DND-41 (cell line): ENCODE measurements at regions not wholly inside any gene's neighbourhood (a gene's known extent, or its start where the extent isn't known, plus 50 kb on each side); places are given as distances from the start of the nearest gene placed in this dataset.

Experiments used
- ATAC-seq: fragments of 200-7000 bp; cut with Tn5 transposase; 3 replicates; pipeline ENCODE4 v1.9.1; 2021; ENCODE audit warnings: low read depth; ENCODE audit not compliant: insufficient read depth
- DNase-seq: peaks from one replicate; pipeline ENCODE4 v3.0.0-alpha.2; 2020
- H2AFZ ChIP-seq: 2 replicates; pipeline ENCODE4 v1.6.0; 2012; ENCODE audit warnings: low read depth, low read length
- H3K27ac ChIP-seq: 2 replicates; pipeline ENCODE4 v1.5.1; 2012; ENCODE audit warnings: low read length, inconsistent platforms
- H3K27me3 ChIP-seq: fragments of 200-600 bp; sonication (generic); 2 replicates; pipeline ENCODE4 v1.6.0; 2012; ENCODE audit warnings: low read length, mild to moderate bottlenecking, inconsistent platforms; ENCODE audit not compliant: insufficient read depth, poor library complexity
- H3K36me3 ChIP-seq: 2 replicates; pipeline ENCODE4 v1.5.1; 2012; ENCODE audit warnings: low read length, inconsistent platforms; ENCODE audit not compliant: insufficient read depth
- H3K4me1 ChIP-seq: 2 replicates; pipeline ENCODE4 v1.5.1; 2012; ENCODE audit warnings: mild to moderate bottlenecking, low read length; ENCODE audit not compliant: insufficient read depth
- H3K4me2 ChIP-seq: 2 replicates; pipeline ENCODE4 v1.6.0; 2012; ENCODE audit warnings: mild to moderate bottlenecking, moderate library complexity, low read length, inconsistent platforms; ENCODE audit not compliant: insufficient read depth
- H3K4me3 ChIP-seq, 2 experiments: fragments of 200-600 bp in 1 of 2; shearing (Covaris generic) in 1 of 2; 2 replicates each; pipeline ENCODE4 v1.5.1; 2012 to 2016; ENCODE audit warnings: inconsistent platforms in 2 of 2, low read length in 2 of 2, mild to moderate bottlenecking in 2 of 2, low read depth in 1 of 2, moderate library complexity in 1 of 2
- H3K79me2 ChIP-seq: 2 replicates; pipeline ENCODE4 v1.6.0; 2012; ENCODE audit warnings: low read length, inconsistent platforms; ENCODE audit not compliant: insufficient read depth
- H3K9ac ChIP-seq: 2 replicates; pipeline ENCODE4 v1.6.0; 2012; ENCODE audit warnings: low read depth, mild to moderate bottlenecking, inconsistent platforms, low read length, moderate library complexity
- H3K9me3 ChIP-seq: 2 replicates; pipeline ENCODE4 v1.5.1; 2012; ENCODE audit warnings: low read length, moderate library complexity, mild to moderate bottlenecking, inconsistent platforms; ENCODE audit not compliant: insufficient read depth, severe bottlenecking
- H4K20me1 ChIP-seq: 2 replicates; pipeline ENCODE4 v1.6.0; 2012; ENCODE audit warnings: low read length; ENCODE audit not compliant: insufficient read depth
- EZH2 ChIP-seq: IDR thresholded peaks from 3 replicates; pipeline ENCODE4 v1.6.1; 2012; ENCODE audit warnings: borderline replicate concordance, low read depth, mild to moderate bottlenecking, moderate library complexity, low read length, inconsistent platforms; ENCODE audit not compliant: severe bottlenecking
- TF ChIP-seq, protein P1 (sequence below): IDR thresholded peaks from 2 replicates; pipeline ENCODE4 v1.5.1; 2012; ENCODE audit warnings: borderline replicate concordance, low read length, moderate library complexity, mild to moderate bottlenecking; ENCODE audit not compliant: poor library complexity, severe bottlenecking; ENCODE audit errors: extremely low read depth

DNA sequence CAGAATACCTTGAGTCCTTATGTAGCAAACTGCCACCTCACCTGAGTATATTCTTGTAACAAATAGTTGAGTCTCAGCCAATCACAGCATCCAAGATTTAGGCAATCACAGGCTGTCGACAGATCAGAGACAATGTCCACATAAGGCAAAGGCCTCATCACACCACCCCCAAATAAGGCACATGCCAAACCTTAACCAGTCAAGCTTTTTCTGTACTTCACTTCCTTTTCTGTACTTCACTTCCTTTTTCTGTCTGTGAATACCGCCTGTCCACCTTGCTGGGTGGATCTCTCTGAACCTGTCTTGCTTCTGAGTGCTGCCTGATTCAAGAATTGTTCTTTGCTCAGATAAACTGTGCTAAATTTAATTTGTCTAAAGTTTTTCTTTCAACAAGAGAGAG is 210.4 kb upstream of the N4BP1 start:
- TF ChIP-seq EZH2: no peak
- TF ChIP-seq, protein P1, sequence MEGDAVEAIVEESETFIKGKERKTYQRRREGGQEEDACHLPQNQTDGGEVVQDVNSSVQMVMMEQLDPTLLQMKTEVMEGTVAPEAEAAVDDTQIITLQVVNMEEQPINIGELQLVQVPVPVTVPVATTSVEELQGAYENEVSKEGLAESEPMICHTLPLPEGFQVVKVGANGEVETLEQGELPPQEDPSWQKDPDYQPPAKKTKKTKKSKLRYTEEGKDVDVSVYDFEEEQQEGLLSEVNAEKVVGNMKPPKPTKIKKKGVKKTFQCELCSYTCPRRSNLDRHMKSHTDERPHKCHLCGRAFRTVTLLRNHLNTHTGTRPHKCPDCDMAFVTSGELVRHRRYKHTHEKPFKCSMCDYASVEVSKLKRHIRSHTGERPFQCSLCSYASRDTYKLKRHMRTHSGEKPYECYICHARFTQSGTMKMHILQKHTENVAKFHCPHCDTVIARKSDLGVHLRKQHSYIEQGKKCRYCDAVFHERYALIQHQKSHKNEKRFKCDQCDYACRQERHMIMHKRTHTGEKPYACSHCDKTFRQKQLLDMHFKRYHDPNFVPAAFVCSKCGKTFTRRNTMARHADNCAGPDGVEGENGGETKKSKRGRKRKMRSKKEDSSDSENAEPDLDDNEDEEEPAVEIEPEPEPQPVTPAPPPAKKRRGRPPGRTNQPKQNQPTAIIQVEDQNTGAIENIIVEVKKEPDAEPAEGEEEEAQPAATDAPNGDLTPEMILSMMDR: no peak
- ATAC-seq: no peak
- H3K27ac ChIP-seq: no peak overlapping the region
- H3K4me1 ChIP-seq: no peaks in the 10 kb centered on the region
- DNase-seq: no peak
- H3K27me3 ChIP-seq: peaks cover 3% of the 10 kb centered on the region
- H3K36me3 ChIP-seq: no peaks in the 10 kb centered on the region
- H3K79me2 ChIP-seq: no peaks in the 10 kb centered on the region
- no peak overlapping the region for H3K4me2 ChIP-seq
- H4K20me1 ChIP-seq: no peaks in the 10 kb centered on the region
- H3K9ac ChIP-seq: no peak overlapping the region
- H3K4me3 ChIP-seq: no peak overlapping the region
- H2AFZ ChIP-seq: no peak overlapping the region
- H3K9me3 ChIP-seq: no peaks in the 10 kb centered on the region

DNA sequence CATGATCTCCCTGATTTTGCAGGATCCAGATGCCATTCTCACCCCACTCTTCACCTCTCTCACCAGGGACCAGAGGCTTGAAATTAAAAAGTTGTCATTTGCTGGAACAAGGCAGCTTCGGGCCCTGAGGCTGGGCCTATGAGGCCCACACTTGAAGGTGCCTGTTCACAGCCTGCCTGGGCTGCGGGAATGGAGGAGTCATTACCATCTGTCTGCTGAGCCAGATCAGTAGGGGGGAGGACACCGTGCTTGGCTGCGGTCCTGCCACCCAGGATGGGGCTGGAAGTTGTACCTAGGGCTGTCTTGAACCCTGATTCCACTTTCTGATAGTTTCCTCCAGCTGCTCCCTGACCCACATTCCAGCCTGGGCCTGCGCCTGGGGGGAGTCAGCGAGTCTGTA is 208.3 kb upstream of the N4BP1 start:
- Histone ChIP-seq H2AFZ (no peak overlapping the region), H3K27me3 (peaks cover 10% of the 10 kb centered on the region), H3K4me3 (no peak overlapping the region), H3K9ac (no peak overlapping the region), H4K20me1 (no peaks in the 10 kb centered on the region), H3K9me3 (no peaks in the 10 kb centered on the region), H3K36me3 (no peaks in the 10 kb centered on the region), H3K79me2 (no peaks in the 10 kb centered on the region), H3K4me1 (no peaks in the 10 kb centered on the region), H3K4me2 (no peak overlapping the region), H3K27ac (no peak overlapping the region)
- DNase-seq (no peak), ATAC-seq (no peak)
- TF ChIP-seq, protein P1: no peak
- no peak for TF ChIP-seq EZH2

GRCh38 chr16:48817032-48817431 is 207.1 kb upstream of the N4BP1 start:
- no peaks in the 10 kb centered on the region for H3K9me3 ChIP-seq
- no peaks in the 10 kb centered on the region for H3K79me2 ChIP-seq
- peaks cover 10% of the 10 kb centered on the region for H3K27me3 ChIP-seq
- ATAC-seq: no peak
- H3K4me3 ChIP-seq: no peak overlapping the region
- no peaks in the 10 kb centered on the region for H3K4me1 ChIP-seq
- no peak overlapping the region for H2AFZ ChIP-seq
- no peak for DNase-seq
- H3K9ac ChIP-seq: no peak overlapping the region
- H3K27ac ChIP-seq: no peak overlapping the region
- no peak for TF ChIP-seq EZH2
- TF ChIP-seq, protein P1: no peak
- H3K4me2 ChIP-seq: no peak overlapping the region
- no peaks in the 10 kb centered on the region for H3K36me3 ChIP-seq
- no peaks in the 10 kb centered on the region for H4K20me1 ChIP-seq

GRCh38 chr16:48816393-48816792 is 206.4 kb upstream of the N4BP1 start:
- H3K4me2 ChIP-seq: no peak overlapping the region
- ATAC-seq (no peak), DNase-seq (no peak)
- no peaks in the 10 kb centered on the region for H4K20me1 ChIP-seq
- H3K4me3 ChIP-seq: no peak overlapping the region
- no peaks in the 10 kb centered on the region for H3K4me1 ChIP-seq
- H3K79me2 ChIP-seq: no peaks in the 10 kb centered on the region
- H3K27ac ChIP-seq: no peak overlapping the region
- no peak overlapping the region for H3K9ac ChIP-seq
- no peaks in the 10 kb centered on the region for H3K9me3 ChIP-seq
- TF ChIP-seq, protein P1: no peak
- no peaks in the 10 kb centered on the region for H3K36me3 ChIP-seq
- peaks cover 10% of the 10 kb centered on the region for H3K27me3 ChIP-seq
- no peak overlapping the region for H2AFZ ChIP-seq
